HG03108 (cell line): ENCODE measurements at regions not wholly inside any gene's neighbourhood (a gene's known extent, or its start where the extent isn't known, plus 50 kb on each side); places are given as distances from the start of the nearest gene placed in this dataset.
"Not testable (repeated sequence)": the region's sequence is repeated elsewhere in the genome, so short reads cannot be mapped to it uniquely, and the experiment has no call there.

Experiments used
- ATAC-seq: cut with Tn5 transposase; IDR thresholded peaks from one replicate; pipeline ENCODE4 v1.9.1; 2021; ENCODE audit warnings: moderate library complexity; ENCODE audit not compliant: unreplicated experiment

DNA sequence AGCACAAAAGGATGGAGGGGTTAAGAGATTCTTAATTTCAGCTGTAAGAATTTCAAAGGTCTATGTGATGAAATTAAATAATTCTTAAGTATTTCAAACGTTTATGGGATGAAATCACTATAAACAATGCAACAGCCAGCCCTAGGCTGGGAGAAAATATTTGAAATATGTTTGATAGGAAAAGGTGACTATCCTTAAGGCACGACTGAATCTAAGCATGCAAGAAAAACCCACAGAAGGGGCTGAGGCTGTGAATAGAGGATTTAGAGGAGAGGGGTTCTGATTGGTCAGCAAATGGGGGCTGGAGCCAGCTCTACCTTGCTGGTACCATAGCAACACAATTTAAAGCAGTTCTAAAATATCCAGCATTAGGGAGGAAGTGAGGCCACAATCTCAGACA, 220.8 kb upstream of the ATP10A start:
- ATAC-seq: no peak

DNA sequence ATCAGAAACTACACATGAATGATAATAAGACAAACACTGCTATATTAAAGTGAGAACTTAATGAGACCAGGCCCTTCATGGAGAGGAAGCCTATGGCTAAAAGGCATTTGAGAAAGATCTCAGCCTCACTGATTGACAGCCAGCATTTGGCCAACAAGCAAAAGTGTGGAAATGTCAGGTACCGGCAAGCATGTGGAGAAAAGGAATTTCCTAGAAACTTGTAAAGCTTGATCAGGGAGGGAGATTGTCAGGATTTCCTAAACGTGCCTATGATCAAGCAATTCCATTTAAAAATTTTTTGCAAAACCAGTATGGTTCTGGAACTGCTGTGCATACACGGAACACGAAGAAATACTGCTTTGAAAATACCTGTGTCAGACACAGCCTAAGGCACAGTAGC, 220.3 kb upstream of the ATP10A start:
- ATAC-seq: no peak

- ATAC-seq: peak; percentile 97
These were observed 219.3 kb upstream of the ATP10A start for GRCh38 chr15:26082221-26083109.

GRCh38 chr15:26081758-26082220, 218.7 kb upstream of the ATP10A start:
- ATAC-seq: no peak

GRCh38 chr15:26075770-26076169, 212.6 kb upstream of the ATP10A start:
- no peak for ATAC-seq

GRCh38 chr15:26073430-26074333, 210.6 kb upstream of the ATP10A start:
- no peak for ATAC-seq

- ATAC-seq: no peak
These were observed 207.0 kb upstream of the ATP10A start for GRCh38 chr15:26070095-26070532.

- ATAC-seq: no peak
These were observed 206.1 kb upstream of the ATP10A start for GRCh38 chr15:26069231-26069641.

DNA sequence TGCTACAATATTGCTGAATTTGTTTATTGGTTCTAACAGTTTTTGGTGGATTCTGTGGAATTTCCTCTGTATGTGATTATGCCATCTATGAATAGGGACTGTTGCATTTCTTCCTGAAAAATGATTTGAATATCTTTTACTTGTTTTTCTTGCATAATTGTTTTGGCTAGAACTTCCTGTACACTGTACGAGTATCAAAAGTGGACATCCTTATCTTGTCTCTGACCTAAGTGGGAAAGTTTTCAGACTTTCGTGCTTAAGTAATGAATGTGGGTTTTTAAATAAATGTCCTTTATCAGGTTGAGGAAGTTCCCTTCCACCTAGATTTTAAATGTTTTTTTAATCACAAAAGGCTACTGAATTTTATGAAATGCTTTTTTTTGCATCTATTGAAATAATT, 203.8 kb upstream of the ATP10A start:
- ATAC-seq: no peak

- ATAC-seq: no peak
These were observed 202.6 kb upstream of the ATP10A start for GRCh38 chr15:26065723-26066122.

GRCh38 chr15:26061248-26061647, 198.1 kb upstream of the ATP10A start:
- ATAC-seq: no peak

DNA sequence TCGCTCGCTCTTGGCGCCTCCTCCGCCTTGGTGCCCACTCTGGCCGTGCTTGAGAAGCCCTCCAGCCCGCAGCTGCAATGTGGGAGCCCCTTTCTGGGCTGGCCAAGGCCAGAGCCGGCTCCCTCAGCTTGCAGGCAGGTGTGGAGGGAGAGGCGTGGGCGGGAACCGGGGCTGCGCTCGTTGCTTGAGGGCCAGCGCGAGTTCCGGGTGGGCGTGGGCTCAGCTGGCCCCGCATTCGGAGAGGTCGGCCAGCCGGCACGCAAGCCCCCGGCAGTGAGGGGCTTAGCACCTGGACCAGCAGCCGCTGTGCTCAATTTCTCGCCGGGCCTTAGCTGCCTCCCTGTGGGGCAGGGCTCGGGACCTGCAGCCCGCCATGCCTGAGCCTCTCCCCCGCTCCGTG, 193.6 kb upstream of the ATP10A start:
- not testable (repeated sequence) for ATAC-seq

DNA sequence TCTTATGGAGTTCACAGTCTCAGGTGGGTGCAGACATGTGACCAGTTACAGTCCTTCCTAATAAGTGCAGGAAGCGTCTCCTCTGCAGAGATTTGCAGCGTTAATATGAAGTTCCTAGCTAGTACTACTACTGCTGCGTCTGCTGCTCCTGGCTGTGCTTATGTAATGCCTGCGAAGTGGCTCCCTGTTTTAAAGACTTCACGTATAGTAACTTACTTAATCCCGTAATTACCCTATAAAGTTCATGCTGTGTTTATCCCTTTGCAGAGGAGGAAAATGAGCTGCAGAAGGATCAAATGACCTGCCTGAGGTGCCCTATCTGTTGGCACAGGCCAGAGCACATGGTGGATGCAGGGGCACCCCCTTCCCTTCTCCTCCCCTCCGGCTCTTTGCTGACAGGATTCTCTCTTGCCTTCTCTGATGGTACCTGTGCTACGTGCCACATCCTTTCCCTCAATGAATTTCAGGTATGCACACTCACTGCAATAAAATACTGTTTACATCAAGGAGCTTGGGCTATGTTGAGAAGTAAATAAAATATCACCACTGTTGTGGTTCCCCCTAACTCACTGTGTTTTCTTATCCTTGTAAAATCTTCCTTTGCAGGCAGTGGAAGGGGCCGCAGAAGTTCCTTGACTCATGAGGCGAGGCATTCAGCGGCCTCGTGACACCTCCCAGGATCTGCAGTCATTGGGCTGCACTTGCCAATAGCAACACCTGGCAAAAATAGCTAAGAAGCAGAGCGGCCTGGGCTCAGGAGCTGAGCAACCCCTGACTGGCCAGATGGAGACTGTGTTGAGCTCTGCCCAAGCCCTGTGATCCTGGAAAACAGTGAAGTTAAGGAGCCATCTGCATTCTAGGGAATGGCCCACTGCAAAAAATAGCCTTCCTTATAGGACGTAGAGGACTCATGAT, 188.9 kb upstream of the ATP10A start:
- ATAC-seq: no peak

- no peak for ATAC-seq
These were observed 187.9 kb upstream of the ATP10A start for GRCh38 chr15:26050984-26051383.

DNA sequence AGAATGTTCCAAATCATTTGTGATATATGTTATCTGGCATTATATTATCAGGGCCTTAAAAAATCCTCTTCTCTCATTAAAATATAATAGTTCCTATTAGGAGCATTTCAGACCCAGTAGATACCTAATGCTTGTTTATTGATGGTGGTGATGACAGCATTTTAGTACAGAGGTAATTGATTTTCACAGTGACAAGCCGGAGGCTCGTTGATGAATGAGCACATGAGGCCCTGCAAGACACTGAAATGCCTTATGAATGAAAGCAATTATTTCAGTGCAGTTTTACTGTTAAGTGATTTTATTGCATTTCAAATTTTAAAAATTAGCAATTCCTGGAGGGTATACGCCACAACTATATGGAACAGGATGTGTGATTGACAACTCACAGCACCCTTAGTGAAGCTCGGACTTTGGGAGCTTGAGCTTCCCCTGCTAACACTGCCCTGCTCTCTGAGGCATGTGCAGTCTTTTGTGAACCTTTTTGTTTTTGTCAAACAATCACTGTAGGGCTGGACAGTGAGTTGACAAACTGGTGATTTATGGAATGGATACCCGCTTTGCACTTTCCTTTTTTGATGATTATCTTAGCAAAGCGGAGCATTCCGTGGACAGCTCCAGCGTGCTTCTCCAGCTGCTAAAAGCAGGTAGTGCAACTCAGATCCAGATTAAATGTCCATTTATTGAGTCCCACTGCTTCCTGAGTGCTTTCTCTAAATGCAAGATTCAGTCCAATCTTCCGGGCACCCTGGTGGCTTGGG, 187.0 kb upstream of the ATP10A start:
- no peak for ATAC-seq

- ATAC-seq: no peak
These were observed 185.5 kb upstream of the ATP10A start for GRCh38 chr15:26048669-26049068.

DNA sequence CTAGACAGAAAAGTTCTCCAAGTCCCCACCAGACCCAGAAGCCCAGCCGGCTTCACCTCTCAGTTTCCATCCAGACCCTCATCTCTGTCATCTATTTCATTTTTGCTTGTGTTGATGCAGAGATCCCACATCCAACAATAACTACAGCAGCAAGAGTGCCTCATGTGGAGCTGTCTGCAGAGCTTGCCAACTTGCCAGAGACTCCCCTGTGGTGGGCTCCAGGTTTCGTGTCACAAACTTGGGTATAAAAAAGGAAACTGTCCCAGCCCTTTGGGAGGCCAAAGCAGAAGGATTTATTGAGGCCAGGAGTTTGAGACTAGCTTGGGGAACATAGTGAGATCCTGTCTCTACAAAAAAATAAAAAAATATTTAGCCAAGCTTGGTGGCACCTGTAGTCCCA, 182.4 kb upstream of the ATP10A start:
- ATAC-seq: no peak

GRCh38 chr15:26043018-26043417, 179.9 kb upstream of the ATP10A start:
- ATAC-seq: no peak

DNA sequence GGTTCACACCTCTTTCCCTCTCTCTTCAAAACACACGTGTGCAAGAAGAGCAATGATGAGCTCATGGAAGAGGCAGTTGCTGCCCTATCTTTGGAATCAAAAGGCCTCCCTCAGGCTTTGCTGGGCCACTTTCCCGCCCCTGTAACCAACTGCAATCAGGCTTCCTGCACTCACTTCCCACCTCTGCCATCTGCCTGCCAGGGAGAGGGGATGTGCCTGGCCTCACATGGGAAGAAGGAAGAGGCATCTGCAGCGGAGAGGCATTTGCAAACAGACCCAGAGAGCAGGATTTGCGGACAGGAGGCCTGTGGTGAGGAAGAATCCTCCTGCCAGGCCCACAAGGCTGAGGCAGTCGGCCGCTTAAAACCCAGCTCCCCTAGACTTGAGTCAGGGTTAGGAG, 175.6 kb upstream of the ATP10A start:
- ATAC-seq: no peak

DNA sequence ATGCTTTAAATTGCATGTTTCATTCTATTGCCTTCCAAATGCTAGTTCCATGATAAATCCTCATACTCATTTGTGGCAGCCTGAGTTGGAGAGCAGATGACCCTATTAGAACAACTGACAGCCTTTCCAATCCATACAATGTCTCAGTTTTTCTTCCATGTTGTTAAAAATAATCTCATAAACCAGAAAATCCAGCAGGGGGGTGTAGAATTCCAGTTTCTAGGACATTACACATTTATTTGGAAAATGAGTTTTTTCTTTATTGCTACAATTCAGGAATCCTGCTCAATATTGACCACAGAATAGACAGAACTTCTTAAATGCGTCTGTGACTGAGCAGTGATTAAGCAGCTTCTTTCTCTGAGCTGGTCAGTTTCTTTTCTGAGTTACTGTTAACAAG, 174.2 kb upstream of the ATP10A start:
- ATAC-seq: no peak
